Left hindlimb (tissue), 1 donor: ENCODE measurements at regions not wholly inside any gene's neighbourhood (a gene's known extent, or its start where the extent isn't known, plus 50 kb on each side); places are given as distances from the start of the nearest gene placed in this dataset.
A peak's percentile ranks its signal among the peaks of the same experiment; 100 is the strongest.
"Not testable (repeated sequence)": the region's sequence is repeated elsewhere in the genome, so short reads cannot be mapped to it uniquely, and the experiment has no call there.

ENCODE experiments used
- DNase-seq: peaks from one replicate; pipeline ENCODE4 v3.0.0-alpha.2; 2018

DNA sequence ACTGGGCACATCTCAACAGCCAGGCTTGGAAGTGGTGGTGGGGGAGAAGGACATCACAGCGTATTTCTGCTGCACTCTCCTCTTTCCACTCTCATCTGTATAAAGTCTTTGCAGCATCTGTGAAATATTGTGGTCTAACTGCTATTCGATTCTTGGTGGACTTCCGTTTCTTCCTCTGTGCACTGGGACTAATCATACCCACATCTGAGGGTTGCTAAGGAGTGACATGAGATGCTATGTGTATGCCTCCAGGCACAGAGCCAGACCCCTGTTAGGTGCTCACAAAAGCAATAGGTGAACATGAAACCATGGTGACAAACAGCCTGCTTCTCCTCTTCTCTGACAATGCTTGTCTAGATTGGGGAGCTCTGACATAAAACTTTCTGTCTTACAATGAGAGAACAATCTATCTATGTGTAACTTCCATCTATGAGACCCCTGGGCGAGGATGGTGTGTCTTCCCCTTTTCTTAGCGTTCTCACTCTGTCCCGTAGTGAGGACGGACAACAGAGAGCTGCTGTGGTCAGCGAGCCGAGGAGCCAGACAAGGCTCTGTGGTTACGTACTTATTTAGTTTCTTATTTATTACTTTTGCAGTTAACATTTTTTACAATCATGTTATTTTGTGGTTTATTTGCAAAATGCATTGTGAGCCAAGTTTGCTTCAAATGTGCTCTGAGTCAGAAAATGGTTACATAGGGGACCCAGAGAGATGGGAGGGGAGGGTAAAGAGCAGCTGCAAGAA is 196.7 kb upstream of the TPRG1 start:
- no peak for DNase-seq

DNA sequence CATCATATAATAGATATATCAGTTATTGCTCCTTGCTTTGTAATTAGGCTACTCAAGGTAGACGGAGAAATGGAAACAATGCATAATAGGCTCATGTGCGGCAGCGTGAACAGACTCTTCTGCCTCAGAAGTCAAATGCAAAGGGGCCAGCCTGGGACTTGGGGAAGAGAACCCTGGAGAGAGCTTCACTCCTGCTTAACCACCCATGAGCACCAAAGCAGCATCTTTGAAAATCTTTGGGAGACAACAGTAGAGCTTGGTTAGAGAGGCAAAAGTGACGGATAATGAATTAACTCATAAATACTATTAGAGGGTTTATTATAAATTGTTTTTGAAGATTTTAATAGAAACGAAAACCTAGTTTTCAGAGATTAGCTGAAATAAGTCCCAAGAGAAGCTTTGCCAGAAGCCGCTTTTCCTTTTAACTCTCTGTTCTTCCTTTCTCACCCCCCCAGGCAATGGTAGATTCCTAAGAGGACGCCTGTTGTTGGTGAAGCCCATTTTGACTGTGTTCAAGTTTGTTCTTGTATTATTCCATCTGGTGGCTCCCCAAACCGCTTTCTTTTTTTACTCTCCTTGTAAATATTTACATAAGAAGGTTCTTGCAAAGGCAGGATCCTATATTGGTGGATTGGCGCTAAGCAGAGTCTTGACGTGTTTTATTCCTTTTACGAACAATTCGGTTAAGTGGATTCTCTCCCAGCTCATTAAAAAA is 196.0 kb upstream of the TPRG1 start:
- DNase-seq: no peak

DNA sequence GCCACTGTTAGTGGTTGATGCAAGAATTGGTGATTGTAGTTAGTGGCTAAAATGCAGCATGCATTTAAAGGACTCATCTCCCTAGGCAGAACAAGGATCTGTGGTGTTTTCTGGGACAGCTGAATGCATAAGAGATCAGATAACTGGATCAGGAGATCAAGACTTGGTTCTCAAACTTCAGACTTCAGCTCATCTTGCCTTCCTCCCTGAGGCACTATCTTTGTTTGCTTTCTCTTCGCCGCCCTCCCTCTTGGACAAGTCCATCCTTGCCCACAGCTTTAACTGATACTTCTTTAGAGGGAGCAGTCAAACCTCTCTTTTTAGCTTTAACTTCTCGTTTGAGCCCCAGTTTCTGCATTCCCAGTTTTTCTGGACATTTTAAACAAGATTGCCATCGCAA is 195.4 kb upstream of the TPRG1 start:
- DNase-seq: no peak

GRCh38 chr3:188978421-188979171 is 193.2 kb upstream of the TPRG1 start:
- DNase-seq: peak; percentile 69

GRCh38 chr3:188979248-188979647 is 192.5 kb upstream of the TPRG1 start:
- DNase-seq: no peak

- DNase-seq: no peak
Observed at GRCh38 chr3:188979669-188980310, 192.0 kb upstream of the TPRG1 start.

- no peak for DNase-seq
Observed at GRCh38 chr3:188993181-188993580, 178.6 kb upstream of the TPRG1 start.

DNA sequence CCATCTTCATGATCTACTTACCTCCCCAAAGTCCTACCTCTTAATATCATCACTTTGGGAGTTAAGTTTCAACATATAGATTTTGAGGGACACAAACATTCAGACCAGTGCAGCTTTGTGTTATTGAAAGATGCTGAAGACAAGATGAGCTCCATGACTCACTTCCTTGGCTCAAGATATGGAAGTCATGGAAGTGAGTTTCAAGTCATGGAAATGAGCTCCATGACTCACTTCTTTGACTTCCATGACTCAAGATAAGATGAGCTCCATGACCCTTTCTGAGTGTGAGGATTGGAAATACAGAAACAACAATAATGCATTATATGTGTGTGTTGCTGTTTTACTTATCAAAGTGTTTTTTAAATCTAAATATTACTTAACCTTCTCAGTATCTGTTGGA is 170.2 kb upstream of the TPRG1 start:
- DNase-seq: no peak

GRCh38 chr3:189003410-189003809 is 168.4 kb upstream of the TPRG1 start:
- DNase-seq: no peak

- DNase-seq: no peak
Observed at GRCh38 chr3:189013224-189013888, 158.4 kb upstream of the TPRG1 start.

GRCh38 chr3:189014526-189014925 is 157.2 kb upstream of the TPRG1 start:
- no peak for DNase-seq

DNA sequence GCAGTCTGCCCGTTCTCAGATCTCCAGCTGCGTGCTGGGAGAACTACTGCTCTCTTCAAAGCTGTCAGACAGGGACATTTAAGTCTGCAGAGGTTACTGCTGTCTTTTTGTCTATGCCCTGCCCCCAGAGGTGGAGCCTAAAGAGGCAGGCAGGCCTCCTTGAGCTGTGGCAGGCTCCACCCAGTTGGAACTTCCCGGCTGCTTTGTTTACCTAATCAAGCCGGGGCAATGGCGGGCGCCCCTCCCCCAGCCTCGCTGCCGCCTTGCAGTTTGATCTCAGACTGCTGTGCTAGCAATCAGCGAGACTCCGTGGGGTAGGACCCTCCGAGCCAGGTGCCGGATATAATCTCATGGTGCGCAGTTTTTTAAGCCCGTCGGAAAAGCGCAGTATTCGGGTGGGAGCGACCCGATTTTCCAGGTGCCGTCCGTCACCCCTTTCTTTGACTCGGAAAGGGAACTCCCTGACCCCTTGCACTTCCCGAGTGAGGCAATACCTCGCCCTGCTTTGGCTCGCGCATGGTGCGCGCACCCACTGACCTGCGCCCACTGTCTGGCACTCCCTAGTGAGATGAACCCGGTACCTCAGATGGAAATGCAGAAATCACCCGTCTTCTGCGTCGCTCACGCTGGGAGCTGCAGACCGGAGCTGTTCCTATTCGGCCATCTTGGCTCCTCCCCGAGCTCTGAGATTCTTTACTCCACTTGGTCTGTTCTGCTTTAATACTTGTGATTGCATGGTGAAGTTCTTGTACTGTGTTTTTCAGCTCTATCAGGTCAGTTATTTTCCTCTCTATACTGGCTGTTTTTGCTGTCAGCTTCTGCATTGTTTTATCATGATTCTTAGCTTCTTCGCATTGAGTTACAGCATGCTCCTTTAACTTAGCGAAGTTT is 148.9 kb upstream of the TPRG1 start:
- DNase-seq: not testable (repeated sequence)

DNA sequence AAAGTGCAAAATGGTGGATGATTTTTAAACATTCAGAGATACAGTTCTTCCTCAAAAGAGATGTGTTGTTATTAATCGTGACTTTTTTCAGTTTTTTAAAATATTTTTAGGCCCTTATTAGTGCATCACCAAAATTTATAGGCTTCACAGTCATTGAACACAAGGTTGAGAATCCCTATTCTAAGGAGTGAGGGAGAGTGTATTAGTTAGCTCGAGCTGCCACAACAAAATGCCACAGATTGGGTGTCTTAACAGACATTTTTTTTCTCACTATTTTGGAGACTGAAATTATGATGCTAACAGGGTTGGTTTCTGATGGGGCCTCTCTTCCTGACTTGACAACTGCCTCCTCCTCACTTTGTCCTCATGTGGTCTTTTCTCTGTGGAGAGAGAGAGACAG is 145.9 kb upstream of the TPRG1 start:
- DNase-seq: no peak

DNA sequence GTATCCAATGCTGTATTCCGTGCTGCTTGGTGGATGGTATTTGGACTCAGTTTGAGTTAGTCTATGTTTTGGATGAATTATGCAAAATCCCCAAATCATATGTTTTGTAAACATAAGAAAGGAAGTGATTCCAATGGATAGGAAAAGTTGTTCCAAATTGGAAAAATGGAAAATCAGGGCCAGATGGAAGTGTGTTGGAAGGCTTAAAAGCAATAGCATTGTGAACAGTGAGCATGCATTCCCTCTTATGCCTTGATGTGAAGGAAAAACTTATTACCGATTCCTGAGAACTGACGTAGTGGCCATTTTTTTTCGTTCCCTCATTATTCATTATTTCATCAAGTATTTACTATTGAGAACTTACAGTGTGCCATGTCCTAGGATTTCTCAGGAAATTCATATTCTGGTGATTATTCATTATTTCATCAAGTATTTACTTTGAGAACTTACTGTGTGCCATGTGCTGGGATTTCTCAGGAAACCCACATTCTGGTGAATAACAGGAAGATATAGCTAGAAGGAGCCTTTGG is 144.1 kb upstream of the TPRG1 start:
- no peak for DNase-seq

- no peak for DNase-seq
Observed at GRCh38 chr3:189038773-189039745, 132.7 kb upstream of the TPRG1 start.

- no peak for DNase-seq
Observed at GRCh38 chr3:189040656-189041335, 131.0 kb upstream of the TPRG1 start.

DNA sequence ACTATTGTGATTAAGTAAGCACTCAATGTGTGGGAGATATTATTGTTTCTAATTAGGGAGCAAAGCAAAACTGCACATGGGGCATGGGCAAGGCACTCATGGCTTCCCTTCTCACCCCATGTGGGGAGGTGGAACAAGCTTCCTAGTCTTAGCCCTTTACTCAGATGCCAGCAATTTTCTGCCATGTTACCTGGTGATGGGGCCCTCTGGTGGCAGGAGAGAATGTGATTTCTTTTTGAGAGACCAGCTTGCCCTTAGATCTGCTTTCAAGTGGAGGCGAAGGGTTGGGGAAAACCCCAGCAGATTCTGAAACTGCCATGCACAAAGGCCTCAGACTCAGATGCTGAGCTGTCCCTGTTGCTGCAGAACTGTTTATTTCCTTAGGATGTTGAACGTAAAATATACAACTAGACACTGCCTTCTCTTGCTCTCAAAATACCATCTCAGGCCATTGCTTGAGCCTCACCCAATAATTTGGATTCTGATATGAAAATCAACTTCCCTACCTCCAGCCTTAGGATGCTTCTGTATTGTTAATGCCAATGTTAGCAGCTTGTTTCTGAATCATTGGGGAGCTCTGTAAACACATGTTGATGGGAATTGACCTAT is 130.2 kb upstream of the TPRG1 start:
- DNase-seq: no peak

DNA sequence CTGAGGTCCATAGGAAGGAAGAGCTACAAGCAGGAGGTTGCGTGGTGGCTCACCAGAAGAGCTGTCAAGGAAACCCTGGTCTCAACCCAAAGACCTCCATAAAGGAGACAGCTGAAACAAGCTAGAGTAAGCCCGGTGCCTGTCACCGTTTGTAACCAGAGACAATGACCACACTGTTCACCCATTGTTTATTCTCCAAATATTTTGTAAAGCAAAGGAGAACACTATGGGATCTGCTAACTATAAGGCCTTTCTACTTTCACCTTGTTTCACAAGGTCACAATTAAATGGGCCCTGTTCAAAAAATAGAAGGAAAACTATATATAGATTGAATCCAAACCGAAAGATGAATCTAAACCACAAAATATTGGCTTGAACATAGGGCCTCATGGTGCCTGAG is 128.9 kb upstream of the TPRG1 start:
- DNase-seq: no peak
